ENCODE measurements at regions not wholly inside any gene's neighbourhood (a gene's known extent, or its start where the extent isn't known, plus 50 kb on each side); places are given as distances from the start of the nearest gene placed in this dataset.

DNA sequence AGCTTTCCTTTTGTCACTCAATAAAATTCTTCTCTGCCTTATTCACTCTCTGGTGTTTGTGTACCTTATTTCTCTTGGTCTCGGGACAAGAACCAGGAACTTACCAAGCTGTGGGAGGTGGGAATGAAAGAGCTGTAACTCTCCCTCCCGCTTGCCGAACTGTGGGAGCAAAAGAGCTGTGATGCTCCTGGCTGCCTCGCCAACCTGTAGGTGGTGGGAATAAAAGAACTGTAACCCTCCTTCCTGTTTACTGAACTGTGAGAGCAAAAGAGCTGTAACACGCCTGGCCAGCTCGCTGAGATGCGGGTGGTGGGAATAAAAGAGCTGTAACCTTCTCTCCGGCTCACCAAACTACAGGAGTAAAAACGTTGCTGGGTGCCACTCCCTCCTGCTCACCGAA lies 314.1 kb upstream of the LRIG3 start:
- TF ChIP-seq, protein P1, sequence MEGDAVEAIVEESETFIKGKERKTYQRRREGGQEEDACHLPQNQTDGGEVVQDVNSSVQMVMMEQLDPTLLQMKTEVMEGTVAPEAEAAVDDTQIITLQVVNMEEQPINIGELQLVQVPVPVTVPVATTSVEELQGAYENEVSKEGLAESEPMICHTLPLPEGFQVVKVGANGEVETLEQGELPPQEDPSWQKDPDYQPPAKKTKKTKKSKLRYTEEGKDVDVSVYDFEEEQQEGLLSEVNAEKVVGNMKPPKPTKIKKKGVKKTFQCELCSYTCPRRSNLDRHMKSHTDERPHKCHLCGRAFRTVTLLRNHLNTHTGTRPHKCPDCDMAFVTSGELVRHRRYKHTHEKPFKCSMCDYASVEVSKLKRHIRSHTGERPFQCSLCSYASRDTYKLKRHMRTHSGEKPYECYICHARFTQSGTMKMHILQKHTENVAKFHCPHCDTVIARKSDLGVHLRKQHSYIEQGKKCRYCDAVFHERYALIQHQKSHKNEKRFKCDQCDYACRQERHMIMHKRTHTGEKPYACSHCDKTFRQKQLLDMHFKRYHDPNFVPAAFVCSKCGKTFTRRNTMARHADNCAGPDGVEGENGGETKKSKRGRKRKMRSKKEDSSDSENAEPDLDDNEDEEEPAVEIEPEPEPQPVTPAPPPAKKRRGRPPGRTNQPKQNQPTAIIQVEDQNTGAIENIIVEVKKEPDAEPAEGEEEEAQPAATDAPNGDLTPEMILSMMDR (conservative IDR thresholded peaks at IDR 0.05 in 1 of 2, IDR thresholded peaks at IDR 0.05 in 1 of 2; ENCODE audit: low read depth in 1 of 2, low read length in 2 of 2) = no peak
- no peak for TF ChIP-seq EZH2 (IDR thresholded peaks at IDR 0.05; ENCODE audit: low read length, missing control alignments)
